ENCODE measurements at regions not wholly inside any gene's neighbourhood (a gene's known extent, or its start where the extent isn't known, plus 50 kb on each side); places are given as distances from the start of the nearest gene placed in this dataset.

GRCh38 chr5:23703940-23704855 lies 196.8 kb downstream of the PRDM9 start:
- no peak for DNase-seq (ENCODE audit: low read depth)
- Histone ChIP-seq H3K4me3 (ENCODE audit: low read depth, low read length) (no peak overlapping the region), H3K36me3 (ENCODE audit: control insufficient read depth, insufficient read depth, low read length) (no peaks in the 10 kb centered on the region), H3K27me3 (ENCODE audit: control insufficient read depth, insufficient read depth, low read length) (no peaks in the 10 kb centered on the region)
- ChIA-PET POLR2A (no interaction called here), CTCF (no interaction called here)
- TF ChIP-seq CTCF (IDR thresholded peaks at IDR 0.05; ENCODE audit: insufficient read depth, low read depth, low read length), result no peak

GRCh38 chr5:23717486-23717885 lies 210.1 kb downstream of the PRDM9 start:
- ChIA-PET CTCF (no interaction called here), POLR2A (no interaction called here)
- Histone ChIP-seq H3K27me3 (ENCODE audit: control insufficient read depth, insufficient read depth, low read length) (no peaks in the 10 kb centered on the region), H3K4me3 (ENCODE audit: low read depth, low read length) (no peak overlapping the region), H3K36me3 (ENCODE audit: control insufficient read depth, insufficient read depth, low read length) (no peaks in the 10 kb centered on the region)
- DNase-seq (ENCODE audit: low read depth), result no peak
- no peak for TF ChIP-seq CTCF (IDR thresholded peaks at IDR 0.05; ENCODE audit: insufficient read depth, low read depth, low read length)

GRCh38 chr5:23718564-23718963 lies 211.2 kb downstream of the PRDM9 start:
- POLR2A ChIA-PET, result no interaction called here
- Histone ChIP-seq H3K27me3 (ENCODE audit: control insufficient read depth, insufficient read depth, low read length) (no peaks in the 10 kb centered on the region), H3K4me3 (ENCODE audit: low read depth, low read length) (no peak overlapping the region), H3K36me3 (ENCODE audit: control insufficient read depth, insufficient read depth, low read length) (no peaks in the 10 kb centered on the region)
- DNase-seq (ENCODE audit: low read depth), result no peak
- CTCF ChIA-PET, result no interaction called here
- no peak for TF ChIP-seq CTCF (IDR thresholded peaks at IDR 0.05; ENCODE audit: insufficient read depth, low read depth, low read length)

- DNase-seq (ENCODE audit: low read depth), result no peak
- H3K27me3 ChIP-seq (ENCODE audit: control insufficient read depth, insufficient read depth, low read length), result no peaks in the 10 kb centered on the region
- H3K4me3 ChIP-seq (ENCODE audit: low read depth, low read length), result no peak overlapping the region
- no peak for TF ChIP-seq CTCF (IDR thresholded peaks at IDR 0.05; ENCODE audit: insufficient read depth, low read depth, low read length)
- ChIA-PET CTCF (no interaction called here), POLR2A (no interaction called here)
- no peaks in the 10 kb centered on the region for H3K36me3 ChIP-seq (ENCODE audit: control insufficient read depth, insufficient read depth, low read length)
These were observed 213.9 kb downstream of the PRDM9 start for GRCh38 chr5:23721336-23721735.

- no peaks in the 10 kb centered on the region for H3K36me3 ChIP-seq (ENCODE audit: control insufficient read depth, insufficient read depth, low read length)
- ChIA-PET POLR2A (no interaction called here), CTCF (interaction anchor here (1.2 kb wide), 1 partner anchor 13 kb away, joined by 3 read pairs; no protein-coding TSS in a partner anchor)
- no peak overlapping the region for H3K4me3 ChIP-seq (ENCODE audit: low read depth, low read length)
- no peaks in the 10 kb centered on the region for H3K27me3 ChIP-seq (ENCODE audit: control insufficient read depth, insufficient read depth, low read length)
- no peak for TF ChIP-seq CTCF (IDR thresholded peaks at IDR 0.05; ENCODE audit: insufficient read depth, low read depth, low read length)
- DNase-seq (ENCODE audit: low read depth), result no peak
These were observed 219.9 kb downstream of the PRDM9 start for GRCh38 chr5:23727271-23727670.
